HG03457 (cell line): ENCODE measurements at regions not wholly inside any gene's neighbourhood (a gene's known extent, or its start where the extent isn't known, plus 50 kb on each side); places are given as distances from the start of the nearest gene placed in this dataset.

Experiments
- ATAC-seq: cut with Tn5 transposase; IDR thresholded peaks from one replicate; pipeline ENCODE4 v1.9.1; 2021; ENCODE audit warnings: moderate number of reproducible peaks; ENCODE audit not compliant: unreplicated experiment

- ATAC-seq: no peak
These were observed 80.2 kb upstream of the APCDD1 start for GRCh38 chr18:10374195-10374594.

DNA sequence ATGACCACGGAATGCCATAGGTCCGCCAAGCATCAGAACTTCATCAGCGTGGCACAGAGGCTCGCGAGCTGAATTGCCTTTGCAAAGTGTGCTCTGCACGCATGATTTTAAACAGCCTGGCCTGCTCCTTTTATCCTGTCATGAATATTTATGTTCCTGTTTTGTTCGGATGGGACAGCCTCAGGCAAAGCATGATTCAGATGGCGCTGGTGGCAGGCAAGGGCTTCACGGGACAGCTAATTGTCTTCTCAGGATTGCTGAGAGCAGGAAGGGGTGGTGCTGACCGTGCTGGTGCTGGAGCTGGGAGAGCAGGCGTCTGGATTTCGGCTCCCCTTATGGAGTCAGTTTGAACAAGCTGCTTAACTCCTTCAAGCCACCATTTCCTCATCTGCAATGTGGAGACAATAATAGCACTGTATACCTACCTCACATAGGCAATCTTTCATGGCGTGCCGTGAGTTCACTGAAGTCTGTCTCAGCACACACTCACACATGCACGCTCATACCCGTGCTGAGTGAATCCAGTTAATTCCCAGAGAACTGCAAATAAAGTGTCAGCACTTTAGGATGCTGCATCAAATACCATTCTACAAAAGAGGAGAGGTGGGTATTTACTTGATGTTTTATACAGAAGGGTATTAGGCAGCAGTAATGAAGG is 79.7 kb upstream of the APCDD1 start:
- ATAC-seq: no peak

DNA sequence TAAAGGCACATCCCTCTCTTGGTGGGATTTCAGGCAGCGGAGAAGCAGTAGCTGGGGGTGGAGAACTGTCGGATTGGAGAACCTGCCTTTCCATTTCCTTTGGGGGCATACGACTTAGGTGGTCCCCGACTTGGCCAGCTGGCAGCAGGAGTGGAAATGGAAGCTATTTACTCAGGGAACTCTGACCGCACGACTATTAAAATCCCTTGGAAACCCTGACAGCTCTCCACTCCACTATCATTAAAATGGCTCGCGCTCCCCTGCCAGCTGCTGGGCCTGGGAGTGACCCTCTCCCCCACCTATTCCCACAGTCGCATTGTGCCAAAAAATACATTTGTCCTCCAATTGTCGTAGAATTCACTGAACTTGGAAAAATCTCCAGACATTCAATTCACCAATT is 77.7 kb upstream of the APCDD1 start:
- ATAC-seq: no peak

- ATAC-seq: no peak
These were observed 76.5 kb upstream of the APCDD1 start for GRCh38 chr18:10377956-10378355.

DNA sequence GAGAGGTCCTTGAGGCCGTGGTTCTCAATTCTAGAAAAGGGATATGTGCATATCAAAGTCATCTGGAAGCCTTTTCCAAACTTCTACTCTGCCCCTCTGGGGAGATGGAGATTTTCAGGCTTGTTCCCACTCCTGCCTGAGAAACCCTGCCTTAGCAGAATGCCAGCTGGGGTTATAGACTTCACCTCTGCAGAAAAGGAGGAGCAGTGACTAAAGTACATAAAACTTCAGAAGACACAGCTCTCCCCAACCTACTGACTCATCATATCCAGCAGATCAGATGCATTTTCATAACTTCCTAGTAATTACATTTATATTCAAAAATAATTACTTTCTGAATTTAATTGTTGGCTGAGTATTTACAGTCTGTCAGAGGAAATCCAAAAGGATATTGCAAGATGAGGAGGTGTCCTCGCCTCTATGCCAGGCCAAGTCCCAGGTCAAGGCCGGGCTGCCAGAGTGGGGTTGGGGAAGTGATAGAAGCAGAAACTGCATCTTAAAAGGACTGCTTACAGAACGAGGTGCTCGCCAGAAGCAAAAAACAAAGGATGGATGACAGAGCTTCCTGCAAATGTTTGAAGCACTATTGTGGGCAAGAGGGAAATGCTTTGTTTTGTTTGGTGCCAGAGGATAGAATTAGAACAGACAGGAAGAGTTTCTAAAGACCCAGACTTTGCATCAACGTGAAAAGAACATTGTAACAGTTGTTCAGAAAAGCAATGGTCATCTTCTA is 75.6 kb upstream of the APCDD1 start:
- ATAC-seq: no peak

GRCh38 chr18:10379522-10379921 is 74.9 kb upstream of the APCDD1 start:
- ATAC-seq: no peak

DNA sequence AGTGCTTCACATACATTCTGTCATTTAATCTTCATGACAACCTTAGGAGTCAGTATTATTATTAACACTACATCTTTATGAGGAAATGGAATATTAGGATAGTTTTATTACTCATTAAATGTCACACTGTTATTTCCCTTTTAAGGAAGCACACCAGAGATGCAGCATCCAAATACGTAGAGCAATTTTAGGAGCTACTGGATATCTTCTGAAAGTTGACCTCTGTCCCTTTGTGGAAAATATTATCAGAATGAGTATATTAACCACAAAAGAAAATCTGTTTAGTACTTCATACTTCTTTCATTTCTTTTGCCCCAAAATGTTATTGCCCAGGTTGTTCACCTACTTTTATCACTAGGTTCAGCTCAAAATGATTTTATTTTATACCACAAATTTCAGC is 72.9 kb upstream of the APCDD1 start:
- no peak for ATAC-seq

GRCh38 chr18:10381951-10382350 is 72.5 kb upstream of the APCDD1 start:
- ATAC-seq: no peak

GRCh38 chr18:10386049-10386448 is 68.4 kb upstream of the APCDD1 start:
- no peak for ATAC-seq

DNA sequence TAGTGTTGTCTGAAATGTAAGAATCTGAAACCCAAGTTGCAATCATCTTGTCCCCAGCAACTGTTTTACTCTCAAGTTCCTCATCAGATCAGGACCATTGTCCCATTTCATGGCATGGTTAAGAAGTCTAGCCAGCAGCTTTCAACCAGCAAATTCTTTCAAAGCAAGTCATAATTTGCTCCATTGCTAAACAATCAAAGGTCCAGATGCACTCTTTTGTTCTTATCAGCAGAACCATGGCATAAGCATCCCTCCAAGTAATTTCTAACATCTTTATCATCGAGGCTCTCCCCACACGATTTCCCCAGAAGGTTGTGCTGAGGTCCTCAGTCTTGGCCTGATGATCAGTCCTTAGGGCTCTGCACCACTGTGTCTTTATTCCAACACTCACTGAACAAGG is 67.5 kb upstream of the APCDD1 start:
- ATAC-seq: no peak

GRCh38 chr18:10387399-10387798 is 67.0 kb upstream of the APCDD1 start:
- no peak for ATAC-seq

DNA sequence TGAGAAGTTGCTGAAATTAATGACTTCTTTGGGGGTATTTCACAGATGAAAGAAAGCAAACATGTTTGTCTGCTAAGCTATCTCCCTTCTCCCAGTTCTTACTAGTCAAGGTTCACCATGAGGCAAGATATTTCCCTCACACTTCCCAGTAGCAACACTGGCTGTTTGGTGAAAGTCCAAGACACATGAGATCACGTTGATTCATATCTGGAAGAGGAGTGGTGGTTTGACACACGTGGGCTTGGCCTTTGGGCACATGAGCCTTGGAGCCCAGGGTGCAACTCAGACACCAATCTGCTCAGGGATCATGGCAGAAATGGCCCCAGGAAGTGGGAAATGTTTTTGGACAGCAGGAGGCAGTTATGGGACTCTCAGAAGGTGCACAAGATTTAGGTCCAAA is 66.1 kb upstream of the APCDD1 start:
- no peak for ATAC-seq

DNA sequence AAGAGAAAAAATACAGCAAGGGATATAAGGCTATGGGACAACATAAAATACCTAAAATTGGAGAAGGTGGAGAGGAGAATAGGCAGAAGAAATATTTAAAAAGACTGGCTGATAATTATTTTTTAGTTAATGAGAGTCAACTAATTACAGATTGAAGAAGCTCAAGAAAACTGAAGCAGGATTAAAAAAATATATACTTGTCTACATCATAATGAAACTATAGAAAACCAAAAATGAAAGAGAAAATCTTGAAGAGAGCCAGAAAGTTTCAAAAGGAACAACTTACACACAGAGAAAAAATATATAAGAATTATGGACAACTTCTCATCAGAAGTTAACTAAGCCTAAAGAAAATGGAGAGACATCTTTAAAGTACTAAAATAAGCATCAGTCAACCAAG is 62.9 kb upstream of the APCDD1 start:
- ATAC-seq: peak; percentile 47

DNA sequence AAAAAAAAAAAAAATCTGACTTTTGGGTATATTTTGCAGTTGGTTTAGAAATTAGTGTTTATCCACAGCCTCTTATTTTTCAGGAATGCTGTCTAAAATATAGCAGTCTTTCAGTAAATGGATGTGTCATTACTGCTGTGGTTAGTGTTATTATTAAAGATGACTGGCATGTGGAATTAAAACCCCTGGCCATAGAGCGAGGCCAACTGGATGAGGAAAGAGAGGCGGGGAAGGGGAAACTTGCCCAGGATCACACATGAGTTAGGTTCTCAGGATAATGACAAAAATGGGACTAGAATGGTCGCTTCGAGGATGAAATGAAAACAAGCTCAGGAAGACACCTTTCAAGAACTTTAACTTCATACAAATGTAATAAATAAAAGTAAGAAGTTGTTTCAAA is 57.4 kb upstream of the APCDD1 start:
- no peak for ATAC-seq

- no peak for ATAC-seq
These were observed 55.9 kb upstream of the APCDD1 start for GRCh38 chr18:10398571-10398970.

DNA sequence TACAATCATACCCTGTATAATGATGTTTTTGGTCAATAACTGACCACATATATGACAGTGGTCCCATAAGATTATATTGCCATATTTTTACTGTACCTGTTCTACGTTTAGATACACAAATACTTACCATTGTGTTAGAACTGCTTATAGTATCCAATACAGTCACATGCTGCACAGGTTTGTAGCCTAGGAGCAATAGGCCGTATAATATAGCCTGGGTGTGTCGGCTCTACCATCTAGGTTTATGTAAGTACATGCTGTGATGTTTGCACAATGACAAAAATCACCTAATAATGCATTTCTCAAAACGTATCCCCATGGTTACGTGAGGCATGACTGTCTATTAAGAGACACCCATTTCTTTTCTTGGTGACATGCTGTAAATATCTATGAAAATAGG is 55.0 kb upstream of the APCDD1 start:
- no peak for ATAC-seq

DNA sequence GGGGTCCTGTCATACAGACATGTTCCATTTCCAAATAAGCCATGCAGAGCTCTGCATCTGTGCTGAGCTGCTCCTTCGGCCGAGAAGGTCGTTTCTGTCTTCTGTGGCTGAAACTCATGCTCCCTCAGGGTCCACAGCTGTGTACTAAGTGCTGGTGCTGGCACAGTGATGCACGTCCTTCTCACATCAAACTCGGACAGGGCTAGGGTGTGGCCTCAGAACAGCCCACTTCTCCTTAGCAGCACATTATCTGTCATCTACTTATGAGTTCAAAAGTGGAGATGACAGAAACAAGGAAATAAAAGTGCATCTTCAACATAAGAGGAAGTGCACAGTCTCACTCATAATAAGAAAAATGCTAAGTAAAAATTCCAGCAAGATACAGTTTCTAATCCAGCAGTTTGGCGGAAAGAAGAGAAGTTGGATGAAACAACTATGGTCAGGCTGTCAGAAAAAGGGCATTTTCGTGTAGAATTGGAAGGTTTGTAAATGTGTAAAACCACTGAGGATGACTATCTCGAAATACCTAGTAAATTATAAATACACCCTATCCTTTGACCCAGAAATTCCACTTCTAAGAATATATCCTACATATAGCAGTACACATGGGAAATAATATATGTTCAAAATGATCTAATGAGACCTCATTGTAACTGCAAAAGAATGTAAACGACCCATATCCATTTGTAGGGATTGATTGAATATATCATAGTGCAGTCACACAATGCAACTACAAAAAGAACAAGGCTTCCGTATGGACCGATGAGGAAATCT is 53.7 kb upstream of the APCDD1 start:
- ATAC-seq: no peak

GRCh38 chr18:10401521-10401920 is 52.9 kb upstream of the APCDD1 start:
- no peak for ATAC-seq

GRCh38 chr18:10401930-10402329 is 52.5 kb upstream of the APCDD1 start:
- ATAC-seq: no peak

GRCh38 chr18:10402871-10403559 is 51.4 kb upstream of the APCDD1 start:
- ATAC-seq: no peak

- ATAC-seq: no peak
These were observed 50.7 kb upstream of the APCDD1 start for GRCh38 chr18:10403708-10404107.
